HG02973 (cell line): ENCODE measurements at regions not wholly inside any gene's neighbourhood (a gene's known extent, or its start where the extent isn't known, plus 50 kb on each side); places are given as distances from the start of the nearest gene placed in this dataset.

Experiments
- ATAC-seq: cut with Tn5 transposase; IDR thresholded peaks from one replicate; pipeline ENCODE4 v1.9.1; 2021; ENCODE audit warnings: moderate library complexity; ENCODE audit not compliant: unreplicated experiment

- no peak for ATAC-seq
Measured at GRCh38 chr2:5370158-5370557, 322.0 kb upstream of the SOX11 start.

DNA sequence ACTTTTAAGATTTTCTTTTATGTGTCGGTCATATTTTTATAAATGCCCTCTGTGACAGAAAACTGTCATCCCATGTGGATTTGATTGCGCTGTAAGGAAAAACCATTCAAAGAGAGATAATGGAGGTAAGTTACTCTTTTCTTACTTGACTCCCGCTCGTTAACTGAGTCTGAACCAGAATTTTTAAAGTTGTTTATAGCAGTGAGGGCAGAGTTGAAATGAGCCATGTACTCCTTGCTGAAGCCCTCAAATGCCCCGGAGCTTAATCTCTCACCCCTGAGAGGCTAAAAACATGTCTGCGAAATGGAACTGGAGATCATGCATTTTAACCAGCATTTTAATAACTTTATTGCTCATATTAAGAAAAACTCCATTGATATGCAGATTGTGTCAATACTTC is 320.0 kb upstream of the SOX11 start:
- ATAC-seq = no peak

GRCh38 chr2:5373200-5373599 is 319.0 kb upstream of the SOX11 start:
- ATAC-seq = no peak

GRCh38 chr2:5374762-5375161 is 317.4 kb upstream of the SOX11 start:
- no peak for ATAC-seq

DNA sequence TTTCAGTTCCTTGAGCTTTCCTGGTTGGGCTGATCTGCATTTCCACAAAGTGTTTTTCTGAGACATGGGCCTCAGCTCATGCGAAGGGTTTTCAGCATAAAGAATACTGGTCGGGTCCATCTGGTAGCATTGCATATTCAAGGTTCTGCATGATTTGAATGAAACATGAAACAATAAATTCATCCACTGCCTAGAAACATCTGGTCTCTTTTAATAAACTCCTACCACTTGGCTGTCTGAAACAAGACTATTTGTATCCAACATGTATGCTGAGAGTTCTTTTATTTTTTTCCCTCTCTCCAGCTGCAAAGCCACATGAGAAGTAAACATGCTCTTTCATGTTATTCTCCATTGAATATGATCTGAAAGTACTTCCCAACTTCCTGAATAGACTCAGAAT is 314.9 kb upstream of the SOX11 start:
- no peak for ATAC-seq

DNA sequence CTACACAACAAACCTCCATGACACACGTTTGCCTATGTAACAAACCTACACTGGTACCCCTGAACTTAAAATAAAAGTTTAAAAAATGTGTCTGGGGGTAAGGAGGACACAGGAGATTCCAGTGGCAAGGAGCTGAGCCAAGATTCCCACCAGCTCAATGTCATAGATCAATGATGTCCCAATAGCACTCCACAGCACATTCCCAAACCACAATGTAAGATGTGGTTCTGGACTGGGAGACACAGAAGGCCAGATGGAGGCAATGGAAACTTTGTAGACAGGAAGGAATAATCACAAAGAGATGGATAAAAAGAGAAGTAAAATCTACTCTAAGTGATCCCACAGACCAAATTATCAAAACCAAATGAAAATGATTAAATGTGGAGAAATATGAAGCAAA is 312.4 kb upstream of the SOX11 start:
- no peak for ATAC-seq

GRCh38 chr2:5385596-5385995 is 306.6 kb upstream of the SOX11 start:
- ATAC-seq = no peak

DNA sequence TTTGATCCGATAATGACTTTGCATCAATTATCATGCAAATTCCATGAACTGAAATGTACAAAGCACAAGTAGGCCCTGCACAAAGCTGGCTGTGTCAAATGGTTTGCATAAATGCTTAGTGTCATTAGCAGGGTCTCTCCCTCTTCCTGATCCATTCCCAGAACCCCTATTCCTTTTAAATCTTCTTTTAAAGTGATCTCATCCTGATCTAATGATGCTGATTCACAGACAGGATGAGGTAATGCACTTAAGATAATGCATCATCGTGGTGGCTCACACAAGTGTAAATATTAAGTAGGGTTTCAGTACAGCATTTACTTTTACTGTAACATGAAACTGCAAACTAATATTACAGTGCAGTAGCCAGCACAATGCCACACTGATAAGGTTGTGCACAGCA is 304.8 kb upstream of the SOX11 start:
- no peak for ATAC-seq

DNA sequence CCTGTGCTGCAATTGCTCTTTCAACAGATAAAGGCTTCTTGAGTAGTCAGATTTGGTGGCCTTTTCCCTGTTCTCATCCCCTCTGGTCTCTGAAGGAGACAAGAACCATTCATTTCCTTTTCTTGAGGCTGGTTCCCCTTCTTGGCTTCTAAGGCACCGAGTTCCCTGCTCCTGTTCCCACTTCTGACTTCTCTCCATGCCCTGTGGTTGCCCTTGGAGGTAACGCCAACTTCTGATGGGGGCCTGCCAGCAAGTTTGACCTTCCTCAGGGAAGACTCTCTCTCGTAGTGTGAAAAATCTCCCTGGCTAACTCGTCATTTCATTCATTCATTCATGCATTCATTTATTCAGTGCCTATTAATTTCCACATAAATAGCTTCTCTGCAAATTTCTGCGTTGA is 302.4 kb upstream of the SOX11 start:
- ATAC-seq = no peak

DNA sequence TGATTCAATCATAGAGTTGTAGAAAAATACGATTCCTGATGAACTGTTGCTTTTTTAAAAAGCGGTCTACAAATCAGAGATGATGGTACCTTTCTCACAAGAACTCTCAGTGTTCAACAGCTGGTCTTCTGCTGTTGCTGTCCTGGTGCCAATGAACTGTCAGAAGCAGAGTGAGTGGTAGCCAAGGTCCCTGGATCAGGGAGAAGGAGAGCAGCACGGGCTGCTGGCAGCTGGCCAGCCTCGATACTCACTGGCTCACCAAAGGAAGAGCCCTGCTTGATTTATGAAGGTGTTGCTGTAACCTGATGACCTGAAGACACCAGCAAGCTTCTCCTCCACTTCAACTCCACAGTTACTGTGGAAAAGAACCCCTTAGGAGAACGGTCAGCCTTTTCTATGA is 300.8 kb upstream of the SOX11 start:
- no peak for ATAC-seq

GRCh38 chr2:5392658-5393057 is 299.5 kb upstream of the SOX11 start:
- ATAC-seq = no peak

- no peak for ATAC-seq
Measured at GRCh38 chr2:5393474-5393873, 298.7 kb upstream of the SOX11 start.

DNA sequence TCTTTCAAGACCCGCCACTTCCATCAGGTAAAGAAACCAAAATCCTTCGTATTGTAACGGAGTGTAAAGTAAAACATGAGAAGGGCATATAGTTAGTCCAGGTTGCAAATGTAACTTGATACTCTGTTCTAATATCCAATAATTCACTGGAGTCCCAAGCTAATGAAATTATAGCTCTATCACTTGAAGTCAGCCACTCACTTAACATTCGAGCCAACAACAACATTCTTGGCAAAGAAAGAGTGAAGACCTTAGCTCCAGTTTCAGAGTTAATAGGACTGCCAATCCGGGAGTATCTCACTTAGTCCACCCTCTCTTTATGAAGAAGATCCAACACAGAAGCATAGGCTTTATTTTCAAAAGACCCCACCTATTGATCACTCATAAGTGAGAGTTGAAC is 298.0 kb upstream of the SOX11 start:
- no peak for ATAC-seq

- ATAC-seq = no peak
Measured at GRCh38 chr2:5401115-5401657, 291.0 kb upstream of the SOX11 start.

GRCh38 chr2:5403392-5403791 is 288.8 kb upstream of the SOX11 start:
- no peak for ATAC-seq

GRCh38 chr2:5409898-5410381 is 282.2 kb upstream of the SOX11 start:
- ATAC-seq = no peak

DNA sequence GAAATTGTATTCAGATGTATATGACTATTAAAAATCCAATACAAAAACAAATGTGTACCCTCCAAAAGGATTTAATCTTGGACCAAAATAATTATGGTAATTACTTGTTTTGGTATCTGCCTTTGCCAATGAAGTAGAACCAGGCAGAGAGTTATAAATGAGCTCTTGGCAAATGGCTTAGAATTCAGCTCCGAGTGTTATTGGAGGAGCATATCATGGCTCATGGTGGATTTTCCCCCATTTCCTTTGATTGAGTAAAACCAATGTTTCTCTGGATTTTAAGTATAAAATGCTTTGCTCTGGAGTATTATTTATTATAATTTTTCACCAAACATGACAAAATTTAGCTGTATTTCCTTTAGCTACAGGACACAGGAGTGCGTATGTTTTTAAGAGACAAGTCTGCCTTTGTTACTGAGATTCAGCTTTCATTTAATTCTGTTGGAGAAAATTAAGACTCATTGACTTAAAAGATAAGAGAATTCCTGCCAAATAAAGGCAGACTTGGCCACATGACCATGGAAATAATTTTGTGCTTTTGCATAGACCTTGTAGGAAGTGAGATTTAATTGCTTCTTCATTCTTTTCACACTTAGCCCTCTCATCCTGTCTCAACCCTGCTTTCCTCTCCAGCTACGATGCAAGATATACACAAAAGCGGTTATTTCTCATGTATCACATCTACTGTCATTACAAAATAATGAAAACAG is 281.0 kb upstream of the SOX11 start:
- ATAC-seq = no peak

DNA sequence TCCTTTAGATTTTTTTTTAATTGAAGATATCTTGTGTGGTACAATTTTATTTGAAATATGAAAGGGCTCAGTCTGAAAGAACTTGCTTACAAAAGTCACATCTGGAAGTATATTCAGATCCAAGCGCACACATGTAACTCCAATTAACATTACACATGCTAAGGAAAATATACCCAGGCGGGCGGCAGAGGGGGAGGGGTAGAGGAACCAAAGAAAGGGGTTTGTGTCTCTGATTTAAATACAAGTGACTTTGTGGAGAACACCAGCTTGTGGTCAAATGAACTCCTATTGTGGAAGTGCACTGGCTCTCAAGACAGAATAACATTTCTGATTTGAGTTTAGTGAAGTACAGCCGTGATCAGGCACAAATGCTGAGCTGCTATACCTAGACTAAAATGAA is 280.2 kb upstream of the SOX11 start:
- ATAC-seq = no peak

- no peak for ATAC-seq
Measured at GRCh38 chr2:5433855-5434254, 258.3 kb upstream of the SOX11 start.

DNA sequence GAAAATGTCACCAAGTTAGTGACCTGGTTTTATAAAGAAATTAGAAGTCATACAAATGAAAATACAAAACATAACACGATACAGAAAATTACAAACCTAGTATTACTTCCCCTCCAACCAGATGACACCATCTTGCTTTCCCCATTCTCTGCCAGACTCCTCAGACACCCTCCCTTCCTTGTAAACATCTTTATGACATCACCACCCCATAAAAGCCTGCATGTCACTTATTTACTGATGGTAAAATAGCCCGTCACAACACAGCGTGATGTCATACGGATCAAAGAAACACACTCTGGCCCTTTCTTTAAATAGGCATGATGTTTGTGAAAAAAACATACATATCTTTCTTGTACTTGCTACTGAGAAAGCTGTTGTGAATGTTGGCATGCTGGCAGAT is 254.8 kb upstream of the SOX11 start:
- no peak for ATAC-seq

DNA sequence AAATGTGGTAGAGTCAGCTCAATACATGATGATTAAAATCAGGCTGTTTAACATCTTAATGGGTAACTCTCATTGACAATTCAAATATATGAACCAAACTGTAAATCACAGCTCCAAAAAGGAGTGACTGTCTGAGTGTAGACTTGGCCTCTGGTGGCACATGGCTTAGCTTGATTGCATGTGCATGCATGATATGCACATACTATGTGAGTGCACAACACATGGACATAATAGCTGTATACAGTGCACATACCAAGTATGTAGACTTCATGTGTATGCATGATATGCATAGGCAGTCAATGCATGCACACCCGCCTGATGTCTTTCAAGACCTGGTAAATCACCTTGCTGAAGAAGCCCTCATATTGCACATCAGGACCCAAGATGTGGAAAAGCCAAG is 252.0 kb upstream of the SOX11 start:
- ATAC-seq = no peak

- ATAC-seq = no peak
Measured at GRCh38 chr2:5442736-5443135, 249.4 kb upstream of the SOX11 start.

GRCh38 chr2:5444168-5444567 is 248.0 kb upstream of the SOX11 start:
- no peak for ATAC-seq
